GM12874 (cell line): ENCODE measurements at regions not wholly inside any gene's neighbourhood (a gene's known extent, or its start where the extent isn't known, plus 50 kb on each side); places are given as distances from the start of the nearest gene placed in this dataset.

Experiments used
- CTCF ChIP-seq: IDR thresholded peaks from 2 replicates; pipeline ENCODE4 v1.5.1; 2011; ENCODE audit warnings: low read depth, mild to moderate bottlenecking, control low read depth, low read length, moderate library complexity; ENCODE audit not compliant: insufficient read depth

- TF ChIP-seq CTCF, result no peak
Observed at GRCh38 chr3:46146548-46146947, 61.6 kb downstream of the CCR1 start.

GRCh38 chr3:46146021-46146420, 62.1 kb downstream of the CCR1 start:
- no peak for TF ChIP-seq CTCF

- TF ChIP-seq CTCF, result no peak
Observed at GRCh38 chr3:46145147-46145546, 63.0 kb downstream of the CCR1 start.

GRCh38 chr3:46143951-46144473, 64.1 kb downstream of the CCR1 start:
- TF ChIP-seq CTCF, result no peak

GRCh38 chr3:46141813-46142212, 66.3 kb downstream of the CCR1 start:
- no peak for TF ChIP-seq CTCF

GRCh38 chr3:46138581-46138980, 69.5 kb downstream of the CCR1 start:
- no peak for TF ChIP-seq CTCF

- TF ChIP-seq CTCF, result no peak
Observed at GRCh38 chr3:46135475-46135874, 72.6 kb downstream of the CCR1 start.
